IMR-90 (cell line): ENCODE measurements at regions not wholly inside any gene's neighbourhood (a gene's known extent, or its start where the extent isn't known, plus 50 kb on each side); places are given as distances from the start of the nearest gene placed in this dataset.

Experiments
- ATAC-seq: fragments of 200-7000 bp; cut with Tn5 transposase; 2 replicates; pipeline ENCODE4 v1.9.1; 2020; ENCODE audit warnings: low read depth, mild to moderate bottlenecking, moderate library complexity
- BruUV-seq: library from RNA; stranded (reverse); fragments of 400-500 nt; replicated peaks from 2 replicates; lab custom pipeline; 2021; lab: Mats Ljungman, UMichigan
- CTCF ChIA-PET: fragments of 300-600 bp; formaldehyde crosslinking; extraction: SDS; loops from one replicate; lab custom pipeline; 2021; ENCODE audit warnings: antibody characterized with exemption; lab: Yijun Ruan, JAX
- POLR2A ChIA-PET: fragments of 300-600 bp; sonication (Branson Sonifier 250); formaldehyde crosslinking; loops from one replicate; lab custom pipeline; 2022; ENCODE audit warnings: antibody characterized with exemption; ENCODE audit not compliant: unreplicated experiment; lab: Charles Lee
- DNase-seq: peaks from one replicate; pipeline ENCODE4 v3.0.0; 2013
- H2AFZ ChIP-seq: replicated peaks from 2 replicates; pipeline ENCODE3; 2013; ENCODE audit warnings: low read length, mild to moderate bottlenecking; ENCODE audit not compliant: poor library complexity
- H2AK5ac ChIP-seq: 2 replicates; pipeline ENCODE4 v1.6.1; 2013; ENCODE audit warnings: low read depth, low read length, inconsistent platforms
- H2AK9ac ChIP-seq: replicated peaks from 2 replicates; pipeline ENCODE3; 2013; ENCODE audit warnings: mild to moderate bottlenecking, low read depth, low read length, moderate library complexity; ENCODE audit not compliant: poor library complexity
- H2BK120ac ChIP-seq: 2 replicates; pipeline ENCODE4 v1.6.1; 2013; ENCODE audit warnings: low read depth, low read length, inconsistent platforms
- H2BK15ac ChIP-seq: 3 replicates; pipeline ENCODE4 v1.6.1; 2013; ENCODE audit warnings: low read depth, low read length, inconsistent platforms
- H2BK20ac ChIP-seq: 2 replicates; pipeline ENCODE4 v1.6.1; 2013; ENCODE audit warnings: low read depth, mild to moderate bottlenecking, inconsistent platforms, low read length, moderate library complexity
- H2BK5ac ChIP-seq: 2 replicates; pipeline ENCODE4 v1.6.1; 2013; ENCODE audit warnings: mild to moderate bottlenecking, low read depth, low read length, inconsistent platforms; ENCODE audit not compliant: poor library complexity, severe bottlenecking
- H3K14ac ChIP-seq: replicated peaks from 2 replicates; pipeline ENCODE4 v1.6.1; 2013; ENCODE audit warnings: low read depth, low read length, inconsistent platforms
- H3K18ac ChIP-seq: 2 replicates; pipeline ENCODE4 v1.6.1; 2013; ENCODE audit warnings: low read depth, low read length, control low read depth
- H3K23ac ChIP-seq: 2 replicates; pipeline ENCODE4 v1.6.1; 2013; ENCODE audit warnings: low read depth, low read length, inconsistent platforms
- H3K27ac ChIP-seq: 2 replicates; pipeline ENCODE4 v1.5.1; 2013; ENCODE audit warnings: mild to moderate bottlenecking, control low read depth, low read length; ENCODE audit not compliant: insufficient read depth
- H3K27me3 ChIP-seq: 2 replicates; pipeline ENCODE4 v1.6.1; 2013; ENCODE audit warnings: low read length; ENCODE audit not compliant: control insufficient read depth, insufficient read depth
- H3K36me3 ChIP-seq: 2 replicates; pipeline ENCODE4 v1.6.1; 2013; ENCODE audit warnings: low read length, mixed read lengths; ENCODE audit not compliant: control insufficient read depth, insufficient read depth
- H3K4ac ChIP-seq: 2 replicates; pipeline ENCODE4 v1.6.1; 2013; ENCODE audit warnings: low read depth, low read length, inconsistent platforms
- H3K4me1 ChIP-seq: 2 replicates; pipeline ENCODE4 v1.6.1; 2013; ENCODE audit warnings: low read length, mixed read lengths; ENCODE audit not compliant: control insufficient read depth, insufficient read depth
- H3K4me2 ChIP-seq: 2 replicates; pipeline ENCODE4 v1.6.1; 2013; ENCODE audit warnings: low read depth, mild to moderate bottlenecking, control low read depth, low read length, moderate library complexity
- H3K4me3 ChIP-seq: 2 replicates; pipeline ENCODE4 v1.5.1; 2013; ENCODE audit warnings: low read depth, mild to moderate bottlenecking, control low read depth, low read length, moderate library complexity; ENCODE audit not compliant: insufficient read depth
- H3K56ac ChIP-seq: 2 replicates; pipeline ENCODE4 v1.6.1; 2013; ENCODE audit warnings: low read length, inconsistent platforms; ENCODE audit not compliant: insufficient read depth; ENCODE audit errors: extremely low read depth
- H3K79me1 ChIP-seq, 2 experiments: 2 replicates each; pipeline ENCODE4 v1.6.1; 2013; ENCODE audit warnings: low read length in 2 of 2, inconsistent platforms in 1 of 2, low read depth in 1 of 2
- H3K9ac ChIP-seq: 2 replicates; pipeline ENCODE4 v1.6.1; 2013; ENCODE audit warnings: low read depth, low read length, control low read depth
- H3K9me1 ChIP-seq: 2 replicates; pipeline ENCODE4 v1.6.1; 2013; ENCODE audit warnings: low read length, inconsistent platforms; ENCODE audit not compliant: insufficient read depth
- H3K9me3 ChIP-seq: 2 replicates; pipeline ENCODE4 v1.6.1; 2013; ENCODE audit warnings: low read length; ENCODE audit not compliant: control insufficient read depth, insufficient read depth
- H4K20me1 ChIP-seq: 2 replicates; pipeline ENCODE4 v1.6.1; 2013; ENCODE audit warnings: low read length, inconsistent platforms; ENCODE audit not compliant: insufficient read depth
- H4K5ac ChIP-seq: 2 replicates; pipeline ENCODE4 v1.6.1; 2013; ENCODE audit warnings: mild to moderate bottlenecking, low read depth, low read length, control low read depth
- H4K8ac ChIP-seq, 2 experiments: 2 replicates each; pipeline ENCODE4 v1.6.1; 2013; ENCODE audit warnings: low read depth in 2 of 2, low read length in 2 of 2, control low read depth in 1 of 2, inconsistent platforms in 1 of 2
- H4K91ac ChIP-seq: 2 replicates; pipeline ENCODE4 v1.6.1; 2013; ENCODE audit warnings: low read depth, low read length, inconsistent platforms; ENCODE audit not compliant: insufficient read depth
- CHD1 ChIP-seq: IDR thresholded peaks from 2 replicates; pipeline ENCODE4 v1.6.1; 2012; ENCODE audit warnings: low read depth, low read length, improper control_type of control experiment
- ELK1 ChIP-seq: fragments of 150-350 bp; IDR thresholded peaks from 2 replicates; pipeline ENCODE4 v1.6.1; 2016; ENCODE audit warnings: low read depth, mild to moderate bottlenecking, low read length, moderate library complexity, borderline replicate concordance
- MAFK ChIP-seq: IDR thresholded peaks from 2 replicates; pipeline ENCODE4 v1.6.1; 2012; ENCODE audit warnings: low read depth, low read length, improper control_type of control experiment
- USF2 ChIP-seq: fragments of 150-350 bp; IDR thresholded peaks from 2 replicates; pipeline ENCODE4 v1.6.1; 2017; ENCODE audit warnings: mild to moderate bottlenecking, antibody characterized with exemption, low read length, low read depth
- WGBS, 2 experiments: methylation state at CpG; one replicate each; pipeline versions ENCODE4 v1.1.5 to v1.1.7; 2013; ENCODE audit warnings: missing lambda C conversion rate in 2 of 2; ENCODE audit not compliant: insufficient read length in 1 of 2; ENCODE audit errors: extremely low coverage in 2 of 2; 5-methylcytosine and 5-hydroxymethylcytosine counted together
- dilution Hi-C: fragments of 300-500 bp; cut with HindIII; formaldehyde crosslinking; loops from one replicate; pipeline ENCODE4 v1.14.3; 2018; ENCODE audit warnings: low sequenced_read_pairs; ENCODE audit not compliant: unreplicated experiment
- in situ Hi-C: fragments of 300-500 bp; cut with MboI; formaldehyde crosslinking; loops from 3 replicates; pipeline ENCODE4 v1.14.3; 2019; ENCODE audit warnings: low sequenced_read_pairs, inconsistent platforms, mixed read lengths
- intact Hi-C: fragments of 100-400 bp; cut with micrococcal nuclease; formaldehyde crosslinking; loops from 2 replicates; pipeline ENCODE4 v1.10.0; 2022

DNA sequence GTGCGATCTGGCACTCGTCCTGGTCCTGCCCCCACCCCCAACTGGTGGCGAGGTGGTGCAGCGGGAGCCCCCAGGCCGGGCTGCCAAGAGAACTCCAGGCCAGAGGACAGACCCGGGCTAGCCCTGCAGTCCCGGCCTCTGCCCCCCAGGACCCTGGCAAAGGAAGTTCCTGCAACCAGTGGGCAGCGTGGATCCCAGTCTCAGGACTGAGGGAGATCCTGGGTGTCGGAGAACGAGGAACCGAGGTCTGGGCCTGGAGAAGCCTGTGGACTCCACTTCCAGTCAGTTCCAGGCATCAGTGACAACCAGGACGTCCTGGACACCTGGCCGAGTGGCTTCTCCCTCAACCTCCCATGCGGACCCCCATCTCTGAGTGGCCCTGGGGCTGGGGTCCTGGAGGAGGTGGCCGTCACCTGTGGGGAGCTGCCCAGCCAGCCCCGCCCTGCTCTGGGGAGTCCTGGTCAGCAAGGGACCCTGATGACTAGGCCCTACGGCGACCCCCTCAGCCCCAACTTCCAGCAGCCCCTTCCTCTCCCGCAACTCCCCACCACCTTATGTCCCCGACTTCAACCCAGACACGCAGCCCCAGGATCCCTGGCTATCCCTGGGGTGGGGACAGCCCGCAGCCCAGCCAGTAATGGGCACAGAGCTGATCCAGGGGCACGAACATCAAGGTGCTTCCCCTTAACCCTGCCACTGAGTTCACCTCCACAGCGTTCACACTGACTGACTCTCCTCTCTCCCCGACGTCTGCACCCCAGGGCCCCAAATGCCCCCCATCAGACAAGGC is 53.7 kb upstream of the NKX1-1 start:
- DNase-seq: no peak
- Histone ChIP-seq H3K27ac (no peak overlapping the region), H4K20me1 (no peaks in the 10 kb centered on the region), H3K4me3 (no peak overlapping the region), H3K56ac (no peak overlapping the region), H2BK20ac (no peak overlapping the region), H2BK120ac (no peak overlapping the region), H2AFZ (no peak overlapping the region), H2BK15ac (no peak overlapping the region), H3K18ac (no peak overlapping the region), H3K9me3 (no peaks in the 10 kb centered on the region; the same call in 1 of the 2 replicates), H3K23ac (no peak overlapping the region), H3K9ac (no peak overlapping the region), H2AK9ac (no peak overlapping the region), H3K4me2 (no peak overlapping the region), H3K79me1 (no peaks in the 10 kb centered on the region), H4K5ac (no peak overlapping the region), H4K8ac (no peak overlapping the region), H3K9me1 (no peaks in the 10 kb centered on the region), H2BK5ac (no peak overlapping the region), H3K27me3 (peaks cover 68% of the 10 kb centered on the region), H2AK5ac (no peak overlapping the region), H3K14ac (no peak overlapping the region), H3K36me3 (no peaks in the 10 kb centered on the region), H3K4me1 (peaks cover 2% of the 10 kb centered on the region; the same call in 1 of the 2 replicates), H4K91ac (no peak overlapping the region), H3K4ac (no peak overlapping the region)
- TF ChIP-seq CHD1: no peak
- no peak for TF ChIP-seq ELK1
- TF ChIP-seq USF2: no peak
- TF ChIP-seq MAFK: no peak
- no TSS peak for BruUV-seq
- intact Hi-C loops (no loop called here), dilution Hi-C loops (no loop called here), in situ Hi-C loops (no loop called here)
- ChIA-PET POLR2A (no interaction called here), CTCF (no interaction called here)
- 27% methylated on average over 2 of the region's 26 CpGs; no CpG with 5 or more reads in 1 of the 2 experiments for WGBS, 2 experiments
- no peak for ATAC-seq
